Activated naive CD8-positive, alpha-beta T cell treated with anti-CD3 and anti-CD28 coated beads, Interleukin-2, amount 50 U/mL, for 24 hours (primary cell): ENCODE measurements at regions not wholly inside any gene's neighbourhood (a gene's known extent, or its start where the extent isn't known, plus 50 kb on each side); places are given as distances from the start of the nearest gene placed in this dataset.

Experiments
- ATAC-seq: fragments of 150-1000 bp; cut with Tn5 transposase; one replicate; pipeline ENCODE4 v1.10.0; 2021
- DNase-seq: peaks from one replicate; pipeline ENCODE4 v3.0.0; 2021
- H3K27ac Mint-ChIP-seq: one replicate; pipeline ENCODE4 v1.8.0; 2021; ENCODE audit warnings: mild to moderate bottlenecking, mixed read lengths
- H3K27me3 Mint-ChIP-seq: one replicate; pipeline ENCODE4 v1.8.0; 2021; ENCODE audit warnings: mixed read lengths
- H3K36me3 Mint-ChIP-seq: one replicate; pipeline ENCODE4 v1.8.0; 2021; ENCODE audit warnings: low read depth, mixed read lengths
- H3K4me1 Mint-ChIP-seq: one replicate; pipeline ENCODE4 v1.8.0; 2021; ENCODE audit warnings: mixed read lengths
- H3K4me3 Mint-ChIP-seq: one replicate; pipeline ENCODE4 v1.8.0; 2021; ENCODE audit warnings: mild to moderate bottlenecking, moderate library complexity, mixed read lengths
- H3K9me3 Mint-ChIP-seq: one replicate; pipeline ENCODE4 v1.8.0; 2021; ENCODE audit warnings: mixed read lengths

DNA sequence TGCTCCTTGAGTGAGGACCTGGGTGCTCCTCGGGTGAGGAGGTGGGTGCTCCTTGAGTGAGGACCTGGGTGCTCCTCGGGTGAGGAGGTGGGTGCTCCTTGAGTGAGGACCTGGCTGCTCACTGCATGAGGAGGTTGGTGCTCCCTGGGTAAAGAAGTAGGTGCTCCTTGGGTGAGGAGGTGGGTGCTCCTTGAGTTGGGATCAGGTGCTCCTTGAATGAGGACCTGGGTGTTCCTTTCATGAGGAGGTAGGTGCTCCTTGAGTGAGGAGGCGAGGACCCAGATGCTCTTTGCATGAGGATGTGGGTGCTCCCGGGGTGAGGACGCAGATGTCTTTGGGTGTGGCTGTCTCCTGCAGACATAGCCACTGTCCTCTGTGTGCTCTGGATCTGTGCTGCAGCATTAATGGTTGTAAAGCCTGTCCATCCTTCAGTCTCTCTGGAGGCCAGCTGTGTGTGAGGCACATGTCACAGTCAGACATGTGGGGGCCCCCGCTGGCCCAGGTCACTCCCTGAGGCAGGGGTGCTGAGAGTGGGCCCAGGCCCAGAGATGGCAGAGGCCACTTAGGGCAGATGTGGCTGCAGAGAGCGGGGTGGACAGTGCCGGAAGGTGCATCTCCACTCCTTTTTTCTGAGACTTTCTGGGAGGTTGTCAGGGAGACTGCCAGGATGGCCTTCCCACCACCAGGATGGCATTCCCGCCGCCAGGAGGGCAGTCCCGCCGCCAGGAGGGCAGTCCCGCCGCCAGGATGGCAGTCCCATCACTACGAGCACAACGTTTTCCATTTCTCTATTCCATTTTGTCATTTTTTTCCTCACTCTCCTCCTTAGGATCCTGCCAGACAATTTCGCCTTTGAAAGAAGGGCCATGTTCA, 101.8 kb downstream of the HMX1 start:
- Mint-ChIP-seq H3K36me3 (no peaks in the 10 kb centered on the region), H3K9me3 (no peaks in the 10 kb centered on the region), H3K4me3 (no peak overlapping the region), H3K27me3 (no peaks in the 10 kb centered on the region), H3K27ac (no peak overlapping the region), H3K4me1 (no peaks in the 10 kb centered on the region)
- DNase-seq (no peak), ATAC-seq (no peak)

DNA sequence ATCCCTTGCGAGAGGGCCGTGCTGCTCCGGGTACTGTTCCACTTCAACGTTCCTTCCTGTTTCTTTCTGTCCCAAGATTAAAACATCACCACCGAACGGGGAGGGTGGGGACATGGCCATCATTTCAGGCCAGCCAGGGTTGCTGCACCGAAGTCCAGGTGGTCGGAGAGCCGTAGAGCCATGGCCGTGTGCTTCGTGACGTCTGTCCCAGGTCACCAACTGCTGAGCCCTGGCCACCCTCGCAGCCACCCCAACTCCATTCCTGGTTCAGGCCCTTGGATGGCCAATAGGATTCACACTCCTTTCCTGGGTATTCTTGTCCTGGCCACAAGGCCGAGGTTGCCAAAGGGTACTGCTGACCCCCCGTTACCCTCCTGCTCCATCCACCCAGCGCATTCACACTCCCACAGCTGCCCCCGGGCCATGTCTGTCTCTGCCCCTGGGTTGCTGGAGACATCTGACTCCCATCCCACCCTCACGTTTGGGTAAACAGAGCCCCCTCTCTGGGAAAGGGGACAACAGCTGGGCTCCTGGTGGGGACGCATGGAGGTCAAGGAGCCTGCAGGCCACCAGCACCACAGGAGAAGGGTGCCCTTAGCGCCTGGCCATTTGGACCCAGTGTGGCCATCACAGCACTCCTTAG, 103.2 kb downstream of the HMX1 start:
- no peaks in the 10 kb centered on the region for H3K27me3 Mint-ChIP-seq
- no peaks in the 10 kb centered on the region for H3K36me3 Mint-ChIP-seq
- H3K4me3 Mint-ChIP-seq = no peak overlapping the region
- ATAC-seq = no peak
- no peak for DNase-seq
- no peaks in the 10 kb centered on the region for H3K4me1 Mint-ChIP-seq
- H3K9me3 Mint-ChIP-seq = no peaks in the 10 kb centered on the region
- H3K27ac Mint-ChIP-seq = no peak overlapping the region

- H3K27me3 Mint-ChIP-seq = no peaks in the 10 kb centered on the region
- H3K9me3 Mint-ChIP-seq = no peaks in the 10 kb centered on the region
- DNase-seq = no peak
- ATAC-seq = no peak
- no peak overlapping the region for H3K4me3 Mint-ChIP-seq
- no peaks in the 10 kb centered on the region for H3K4me1 Mint-ChIP-seq
- H3K27ac Mint-ChIP-seq = no peak overlapping the region
- H3K36me3 Mint-ChIP-seq = no peaks in the 10 kb centered on the region
Observed at GRCh38 chr4:8766610-8767009, 105.0 kb downstream of the HMX1 start.

- Mint-ChIP-seq H3K36me3 (no peaks in the 10 kb centered on the region), H3K27me3 (no peaks in the 10 kb centered on the region), H3K4me1 (no peaks in the 10 kb centered on the region), H3K9me3 (no peaks in the 10 kb centered on the region), H3K27ac (no peak overlapping the region), H3K4me3 (no peak overlapping the region)
- ATAC-seq (no peak), DNase-seq (no peak)
Observed at GRCh38 chr4:8765631-8766590, 105.7 kb downstream of the HMX1 start.

- no peak overlapping the region for H3K4me3 Mint-ChIP-seq
- H3K4me1 Mint-ChIP-seq = no peaks in the 10 kb centered on the region
- no peaks in the 10 kb centered on the region for H3K27me3 Mint-ChIP-seq
- H3K36me3 Mint-ChIP-seq = no peaks in the 10 kb centered on the region
- no peak for DNase-seq
- no peaks in the 10 kb centered on the region for H3K9me3 Mint-ChIP-seq
- ATAC-seq = no peak
- no peak overlapping the region for H3K27ac Mint-ChIP-seq
Observed at GRCh38 chr4:8765084-8765483, 106.6 kb downstream of the HMX1 start.

GRCh38 chr4:8763966-8764901, 107.4 kb downstream of the HMX1 start:
- H3K36me3 Mint-ChIP-seq = no peaks in the 10 kb centered on the region
- DNase-seq (no peak), ATAC-seq (no peak)
- no peak overlapping the region for H3K4me3 Mint-ChIP-seq
- no peaks in the 10 kb centered on the region for H3K4me1 Mint-ChIP-seq
- H3K9me3 Mint-ChIP-seq = no peaks in the 10 kb centered on the region
- no peaks in the 10 kb centered on the region for H3K27me3 Mint-ChIP-seq
- H3K27ac Mint-ChIP-seq = no peak overlapping the region

DNA sequence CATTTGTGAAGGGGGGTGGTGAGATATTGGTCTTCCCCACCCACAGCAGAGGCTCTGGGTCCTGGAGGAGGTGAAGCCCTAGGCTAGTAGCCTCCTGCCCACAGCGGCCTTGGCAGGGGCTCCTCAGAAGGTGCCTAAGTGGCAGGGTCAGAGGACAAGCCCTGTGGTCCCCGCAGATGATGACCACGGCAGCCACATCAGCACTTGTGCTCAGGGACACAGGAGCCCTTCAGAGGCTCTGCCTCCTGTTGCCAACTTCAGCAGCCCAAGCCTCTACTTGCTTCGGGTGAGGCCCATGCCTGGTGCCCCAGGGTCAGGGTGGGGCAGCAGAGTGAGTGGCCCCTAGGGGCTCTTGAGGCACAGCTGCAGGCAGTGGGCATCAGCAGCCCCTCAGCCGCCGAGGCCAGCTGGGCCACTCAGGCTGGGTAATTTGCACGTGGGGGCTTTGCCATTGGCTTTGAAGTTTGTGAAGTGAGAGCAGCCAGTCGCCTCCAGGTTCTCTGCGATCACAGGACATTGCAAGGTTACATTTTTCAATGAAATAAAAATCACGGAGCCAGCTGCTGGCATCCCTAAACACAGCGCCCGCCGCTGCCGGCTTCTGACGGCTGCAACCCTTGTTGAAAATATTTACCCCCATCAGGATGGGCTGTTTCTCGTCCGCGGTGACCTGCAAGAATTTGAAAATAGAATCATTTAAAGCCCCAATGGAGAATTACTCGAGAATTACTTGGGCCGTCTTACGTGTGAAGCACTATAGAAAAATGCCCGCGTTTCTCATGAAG, 108.5 kb downstream of the HMX1 start:
- ATAC-seq (no peak), DNase-seq (no peak)
- Mint-ChIP-seq H3K4me1 (no peaks in the 10 kb centered on the region), H3K27ac (no peak overlapping the region), H3K4me3 (no peak overlapping the region), H3K9me3 (no peaks in the 10 kb centered on the region), H3K36me3 (no peaks in the 10 kb centered on the region), H3K27me3 (no peaks in the 10 kb centered on the region)

- H3K27ac Mint-ChIP-seq = no peak overlapping the region
- H3K9me3 Mint-ChIP-seq = no peaks in the 10 kb centered on the region
- no peaks in the 10 kb centered on the region for H3K4me1 Mint-ChIP-seq
- H3K36me3 Mint-ChIP-seq = no peaks in the 10 kb centered on the region
- no peak for ATAC-seq
- no peaks in the 10 kb centered on the region for H3K27me3 Mint-ChIP-seq
- no peak overlapping the region for H3K4me3 Mint-ChIP-seq
- no peak for DNase-seq
Observed at GRCh38 chr4:8762356-8762755, 109.3 kb downstream of the HMX1 start.

- Mint-ChIP-seq H3K4me1 (no peaks in the 10 kb centered on the region), H3K36me3 (no peaks in the 10 kb centered on the region), H3K27me3 (no peaks in the 10 kb centered on the region), H3K4me3 (no peak overlapping the region), H3K9me3 (no peaks in the 10 kb centered on the region), H3K27ac (no peak overlapping the region)
- no peak for ATAC-seq
- DNase-seq = no peak
Observed at GRCh38 chr4:8761824-8762205, 109.8 kb downstream of the HMX1 start.

DNA sequence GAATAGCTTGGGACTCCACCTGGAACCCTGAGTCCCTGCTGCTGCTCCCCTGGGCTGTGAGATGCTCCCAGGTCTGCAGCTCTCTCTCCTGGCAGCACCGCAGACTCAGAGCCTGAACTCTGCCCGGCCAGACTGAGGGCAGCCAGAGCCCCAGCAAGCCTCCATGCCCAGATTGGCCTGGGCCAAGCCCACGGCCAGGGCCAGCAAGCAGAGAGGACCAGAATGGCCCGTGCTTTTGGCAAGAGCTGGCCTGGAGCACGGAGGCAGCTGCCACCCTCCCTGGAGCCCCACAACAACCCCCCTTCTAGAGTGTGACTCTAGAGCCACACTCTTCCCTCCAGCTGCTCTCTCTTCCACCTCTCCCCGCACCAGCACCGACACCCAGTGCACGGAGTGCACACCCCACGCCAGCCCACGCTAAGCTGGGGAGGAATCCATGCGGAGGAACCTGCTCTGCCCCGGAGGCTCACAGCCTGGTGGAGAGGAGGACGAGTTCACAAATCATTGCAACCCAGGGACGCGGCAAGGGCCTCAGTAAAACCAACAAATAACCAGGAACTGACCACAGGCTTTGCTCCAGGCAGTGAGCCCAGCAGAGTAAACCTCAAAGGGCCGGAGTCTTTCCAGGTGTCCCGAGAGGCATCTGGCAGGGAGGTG, 110.3 kb downstream of the HMX1 start:
- H3K27me3 Mint-ChIP-seq = no peaks in the 10 kb centered on the region
- H3K9me3 Mint-ChIP-seq = no peaks in the 10 kb centered on the region
- no peak for ATAC-seq

GRCh38 chr4:8760561-8760960, 111.1 kb downstream of the HMX1 start:
- H3K4me3 Mint-ChIP-seq = no peak overlapping the region
- H3K36me3 Mint-ChIP-seq = no peaks in the 10 kb centered on the region
- DNase-seq (no peak), ATAC-seq (no peak)
- H3K27me3 Mint-ChIP-seq = no peaks in the 10 kb centered on the region
- no peak overlapping the region for H3K27ac Mint-ChIP-seq
- no peaks in the 10 kb centered on the region for H3K9me3 Mint-ChIP-seq
- H3K4me1 Mint-ChIP-seq = no peaks in the 10 kb centered on the region

More for the DNA sequence above, 110.3 kb downstream of the HMX1 start:
- H3K4me3 Mint-ChIP-seq = no peak overlapping the region
- no peaks in the 10 kb centered on the region for H3K36me3 Mint-ChIP-seq
- no peaks in the 10 kb centered on the region for H3K4me1 Mint-ChIP-seq
- DNase-seq = no peak
- no peak overlapping the region for H3K27ac Mint-ChIP-seq

- ATAC-seq = no peak
- no peaks in the 10 kb centered on the region for H3K36me3 Mint-ChIP-seq
- no peak for DNase-seq
- no peaks in the 10 kb centered on the region for H3K9me3 Mint-ChIP-seq
- no peak overlapping the region for H3K4me3 Mint-ChIP-seq
- no peaks in the 10 kb centered on the region for H3K4me1 Mint-ChIP-seq
- H3K27ac Mint-ChIP-seq = no peak overlapping the region
- no peaks in the 10 kb centered on the region for H3K27me3 Mint-ChIP-seq
Observed at GRCh38 chr4:8759987-8760386, 111.7 kb downstream of the HMX1 start.

DNA sequence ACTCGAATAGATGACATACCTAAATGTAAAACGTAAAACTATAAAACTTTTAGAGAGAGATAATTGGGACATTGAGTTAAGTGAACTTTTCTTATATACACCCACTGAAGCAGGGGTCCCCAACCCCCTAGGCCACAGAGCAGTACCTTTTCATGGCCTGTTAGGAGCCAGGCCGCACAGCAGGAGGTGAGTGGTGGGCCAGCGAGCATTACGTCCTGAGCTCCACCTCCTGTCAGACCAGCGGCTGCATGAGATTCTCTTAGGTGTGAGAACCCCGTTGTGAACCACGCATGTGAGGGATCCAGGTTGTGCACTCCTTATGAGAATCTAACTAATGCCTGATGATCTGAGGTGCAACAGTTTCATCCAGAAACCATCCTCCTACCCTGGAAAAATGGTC, 114.8 kb downstream of the HMX1 start:
- Mint-ChIP-seq H3K36me3 (no peaks in the 10 kb centered on the region), H3K27ac (no peak overlapping the region), H3K27me3 (no peaks in the 10 kb centered on the region), H3K9me3 (peaks cover 6% of the 10 kb centered on the region), H3K4me1 (no peaks in the 10 kb centered on the region), H3K4me3 (no peak overlapping the region)
- DNase-seq (no peak), ATAC-seq (no peak)
